DOHH2 (cell line): ENCODE measurements at regions not wholly inside any gene's neighbourhood (a gene's known extent, or its start where the extent isn't known, plus 50 kb on each side); places are given as distances from the start of the nearest gene placed in this dataset.

Experiments
- H3F3A ChIP-seq: fragments of 200-600 bp; sonication (generic), shearing (Covaris generic); 2 replicates; pipeline ENCODE4 v1.6.0; 2016; ENCODE audit warnings: antibody characterized with exemption, mild to moderate bottlenecking; ENCODE audit not compliant: control insufficient read depth, insufficient read depth
- H3K27ac ChIP-seq: fragments of 200-600 bp; sonication (generic); 2 replicates; pipeline ENCODE4 v1.5.1; 2014; ENCODE audit warnings: low read depth, mild to moderate bottlenecking, low read length, moderate library complexity
- H3K27me3 ChIP-seq: fragments of 200-600 bp; sonication (generic); 2 replicates; pipeline ENCODE4 v1.6.1; 2014; ENCODE audit warnings: mild to moderate bottlenecking, low read length, mixed read lengths; ENCODE audit not compliant: control insufficient read depth
- H3K36me3 ChIP-seq: fragments of 200-600 bp; sonication (generic); 2 replicates; pipeline ENCODE4 v1.6.1; 2014; ENCODE audit warnings: mild to moderate bottlenecking, low read length, moderate library complexity, mixed read lengths; ENCODE audit not compliant: control insufficient read depth
- H3K4me1 ChIP-seq: fragments of 200-600 bp; sonication (generic); 2 replicates; pipeline ENCODE4 v1.6.1; 2014; ENCODE audit warnings: mild to moderate bottlenecking, low read length, mixed read lengths; ENCODE audit not compliant: control insufficient read depth
- H3K4me2 ChIP-seq: fragments of 200-600 bp; sonication (generic); 2 replicates; pipeline ENCODE4 v1.6.0; 2014; ENCODE audit warnings: mild to moderate bottlenecking, low read length, moderate library complexity
- H3K4me3 ChIP-seq: fragments of 200-600 bp; sonication (generic); 2 replicates; pipeline ENCODE4 v1.5.1; 2014; ENCODE audit warnings: mild to moderate bottlenecking, low read length, mixed read lengths
- H3K79me2 ChIP-seq: fragments of 200-600 bp; sonication (generic); 2 replicates; pipeline ENCODE4 v1.6.1; 2014; ENCODE audit warnings: mild to moderate bottlenecking, low read length, mixed read lengths; ENCODE audit not compliant: control insufficient read depth
- H3K9me2 ChIP-seq: fragments of 200-600 bp; sonication (generic); replicated peaks from 2 replicates; pipeline ENCODE4 v1.6.1; 2014; ENCODE audit warnings: mild to moderate bottlenecking, low read length, mixed read lengths; ENCODE audit not compliant: control insufficient read depth
- H3K9me3 ChIP-seq: fragments of 200-600 bp; sonication (generic); 2 replicates; pipeline ENCODE4 v1.6.1; 2014; ENCODE audit warnings: antibody characterized with exemption, low read length, mixed read lengths; ENCODE audit not compliant: control insufficient read depth, insufficient read depth
- H4K20me1 ChIP-seq: fragments of 200-600 bp; sonication (generic); 2 replicates; pipeline ENCODE4 v1.6.0; 2014; ENCODE audit warnings: low read depth, mild to moderate bottlenecking, antibody characterized with exemption, low read length, moderate library complexity; ENCODE audit not compliant: control insufficient read depth, insufficient read depth
- EZH2phosphoT487 ChIP-seq: fragments of 200-600 bp; sonication (generic); IDR thresholded peaks from 2 replicates; pipeline ENCODE4 v1.6.1; 2017; ENCODE audit warnings: borderline replicate concordance, mild to moderate bottlenecking, antibody characterized with exemption, low read length, moderate library complexity, mixed read lengths
- TF ChIP-seq, protein P1 (sequence below): fragments of 200-600 bp; sonication (generic); IDR thresholded peaks from one replicate; pipeline ENCODE4 v1.5.1; 2014; ENCODE audit warnings: antibody characterized with exemption, mild to moderate bottlenecking, low read depth, low read length; ENCODE audit not compliant: poor library complexity, severe bottlenecking

DNA sequence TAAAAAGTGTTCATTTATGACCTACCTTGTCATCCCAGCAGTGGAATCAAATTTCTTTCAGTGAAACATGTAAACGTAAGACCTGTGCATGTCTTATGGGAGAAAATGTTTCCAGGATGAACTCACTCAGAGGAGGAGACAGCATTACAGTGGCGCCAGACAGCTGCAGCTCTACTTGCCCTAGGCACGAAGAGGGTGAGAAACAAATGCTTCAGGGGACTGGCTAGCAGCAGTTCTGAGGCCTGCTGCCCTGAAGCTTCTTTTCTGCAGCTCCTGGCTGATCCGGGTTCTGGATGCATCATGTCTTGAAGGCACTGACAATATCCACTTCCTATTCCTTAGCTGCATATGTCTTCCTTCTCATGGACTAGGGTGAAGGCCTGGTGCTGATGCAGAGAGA is 120.2 kb downstream of the QRSL1 start:
- H3K4me1 ChIP-seq, result peaks cover 21% of the 10 kb centered on the region
- no peaks in the 10 kb centered on the region for H3K79me2 ChIP-seq
- H3K9me2 ChIP-seq, result no peaks in the 10 kb centered on the region
- no peak overlapping the region for H3K4me3 ChIP-seq
- no peaks in the 10 kb centered on the region for H3F3A ChIP-seq
- no peak for TF ChIP-seq EZH2phosphoT487
- TF ChIP-seq, protein P1, sequence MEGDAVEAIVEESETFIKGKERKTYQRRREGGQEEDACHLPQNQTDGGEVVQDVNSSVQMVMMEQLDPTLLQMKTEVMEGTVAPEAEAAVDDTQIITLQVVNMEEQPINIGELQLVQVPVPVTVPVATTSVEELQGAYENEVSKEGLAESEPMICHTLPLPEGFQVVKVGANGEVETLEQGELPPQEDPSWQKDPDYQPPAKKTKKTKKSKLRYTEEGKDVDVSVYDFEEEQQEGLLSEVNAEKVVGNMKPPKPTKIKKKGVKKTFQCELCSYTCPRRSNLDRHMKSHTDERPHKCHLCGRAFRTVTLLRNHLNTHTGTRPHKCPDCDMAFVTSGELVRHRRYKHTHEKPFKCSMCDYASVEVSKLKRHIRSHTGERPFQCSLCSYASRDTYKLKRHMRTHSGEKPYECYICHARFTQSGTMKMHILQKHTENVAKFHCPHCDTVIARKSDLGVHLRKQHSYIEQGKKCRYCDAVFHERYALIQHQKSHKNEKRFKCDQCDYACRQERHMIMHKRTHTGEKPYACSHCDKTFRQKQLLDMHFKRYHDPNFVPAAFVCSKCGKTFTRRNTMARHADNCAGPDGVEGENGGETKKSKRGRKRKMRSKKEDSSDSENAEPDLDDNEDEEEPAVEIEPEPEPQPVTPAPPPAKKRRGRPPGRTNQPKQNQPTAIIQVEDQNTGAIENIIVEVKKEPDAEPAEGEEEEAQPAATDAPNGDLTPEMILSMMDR, result no peak
- no peak overlapping the region for H3K4me2 ChIP-seq
- H3K27me3 ChIP-seq, result no peaks in the 10 kb centered on the region
- no peak overlapping the region for H3K27ac ChIP-seq
- H4K20me1 ChIP-seq, result no peaks in the 10 kb centered on the region
- H3K36me3 ChIP-seq, result no peaks in the 10 kb centered on the region
- no peaks in the 10 kb centered on the region for H3K9me3 ChIP-seq

DNA sequence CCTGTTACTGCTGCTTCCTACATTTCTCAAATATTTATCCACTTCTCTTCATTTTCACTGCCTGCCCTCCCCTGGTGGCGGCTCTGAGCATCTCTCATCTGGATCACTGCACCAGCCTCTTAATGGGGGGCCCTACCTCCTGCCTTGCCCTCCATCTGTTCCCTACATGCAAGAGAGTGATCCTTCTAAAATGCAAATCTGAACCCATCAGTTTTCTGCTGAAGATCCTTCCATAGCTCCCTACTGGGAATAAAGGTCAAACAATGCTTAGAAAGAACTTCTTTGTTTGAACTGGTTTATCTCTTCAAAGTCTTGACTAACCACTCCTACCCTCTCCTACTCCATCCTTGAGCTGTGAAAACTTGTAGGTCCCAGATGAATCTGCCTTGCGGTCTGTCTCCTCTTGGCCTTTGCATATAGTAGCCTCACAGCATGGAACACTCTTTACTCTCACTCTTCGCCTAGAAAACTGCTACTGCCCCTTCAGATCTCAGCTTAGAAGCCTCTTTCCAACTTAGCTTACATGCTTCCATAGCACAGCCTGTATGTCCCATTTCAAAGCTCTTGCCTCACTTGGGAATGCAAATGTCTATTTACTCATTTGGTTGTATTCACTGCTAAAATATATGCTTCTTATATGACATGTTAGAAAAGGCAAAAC is 119.3 kb downstream of the QRSL1 start:
- no peaks in the 10 kb centered on the region for H3K9me3 ChIP-seq
- H3K27ac ChIP-seq, result no peak overlapping the region
- peaks cover 30% of the 10 kb centered on the region for H3K4me1 ChIP-seq
- H3F3A ChIP-seq, result no peaks in the 10 kb centered on the region
- H3K4me2 ChIP-seq, result no peak overlapping the region
- H3K4me3 ChIP-seq, result no peak overlapping the region
- no peaks in the 10 kb centered on the region for H3K9me2 ChIP-seq
- peaks cover 3% of the 10 kb centered on the region; the same call in 1 of the 2 replicates for H3K36me3 ChIP-seq
- TF ChIP-seq EZH2phosphoT487, result no peak
- TF ChIP-seq, protein P1, result peak; percentile 60
- H3K27me3 ChIP-seq, result no peaks in the 10 kb centered on the region
- no peaks in the 10 kb centered on the region for H3K79me2 ChIP-seq
- no peaks in the 10 kb centered on the region for H4K20me1 ChIP-seq

DNA sequence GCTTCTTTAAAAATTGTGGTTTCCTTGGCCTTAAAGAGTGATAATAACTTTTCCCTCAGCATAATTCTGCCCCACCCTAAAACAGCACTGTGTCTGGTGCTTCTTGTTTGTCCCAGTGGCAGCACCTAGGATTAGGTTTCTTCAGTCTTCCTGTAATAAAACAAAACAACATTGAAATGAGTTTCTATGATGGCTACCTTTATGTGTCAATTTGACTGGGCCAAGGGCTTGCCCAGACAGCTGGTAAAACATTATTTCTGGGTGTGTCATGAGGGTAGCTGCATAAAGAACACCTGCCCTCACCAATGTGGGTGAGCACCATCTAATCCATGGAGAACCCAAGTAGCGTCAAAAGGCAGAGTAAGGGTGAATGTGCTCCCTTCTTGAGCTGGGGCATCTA is 117.8 kb downstream of the QRSL1 start:
- no peak overlapping the region for H3K27ac ChIP-seq
- H3K27me3 ChIP-seq, result no peaks in the 10 kb centered on the region
- no peaks in the 10 kb centered on the region for H4K20me1 ChIP-seq
- no peak overlapping the region for H3K4me3 ChIP-seq
- H3K4me2 ChIP-seq, result no peak overlapping the region
- H3K9me2 ChIP-seq, result no peaks in the 10 kb centered on the region
- H3K36me3 ChIP-seq, result peaks cover 5% of the 10 kb centered on the region; the same call in 1 of the 2 replicates
- peaks cover 38% of the 10 kb centered on the region for H3K4me1 ChIP-seq
- no peaks in the 10 kb centered on the region for H3K9me3 ChIP-seq
- no peaks in the 10 kb centered on the region for H3K79me2 ChIP-seq
- no peaks in the 10 kb centered on the region for H3F3A ChIP-seq
- TF ChIP-seq EZH2phosphoT487, result no peak
- TF ChIP-seq, protein P1, result no peak
